Astrocyte (in vitro differentiated cells and primary cell): ENCODE measurements at regions not wholly inside any gene's neighbourhood (a gene's known extent, or its start where the extent isn't known, plus 50 kb on each side); places are given as distances from the start of the nearest gene placed in this dataset.

Experiments used
- DNase-seq: peaks from one replicate; pipeline ENCODE4 v3.0.0-alpha.2; 2010; ENCODE audit warnings: low read depth
- FAIRE-seq: peaks from 2 replicates; lab custom pipeline; 2011; peaks lifted over from hg19 to GRCh38; lab: Jason Lieb, UNC
- H2AFZ ChIP-seq: 2 replicates; pipeline ENCODE4 v1.6.0; 2012; ENCODE audit warnings: low read depth, low read length, inconsistent platforms
- H3K27ac ChIP-seq: 2 replicates; pipeline ENCODE4 v1.5.1; 2011; ENCODE audit warnings: low read depth, low read length, inconsistent platforms
- H3K27me3 ChIP-seq: 2 replicates; pipeline ENCODE4 v1.6.0; 2011; ENCODE audit warnings: low read length, inconsistent platforms; ENCODE audit not compliant: insufficient read depth
- H3K36me3 ChIP-seq: 2 replicates; pipeline ENCODE4 v1.5.1; 2011; ENCODE audit warnings: low read length, inconsistent platforms; ENCODE audit not compliant: insufficient read depth
- H3K4me1 ChIP-seq: 2 replicates; pipeline ENCODE4 v1.5.1; 2011; ENCODE audit warnings: low read length, inconsistent platforms; ENCODE audit not compliant: insufficient read depth
- H3K4me2 ChIP-seq: 2 replicates; pipeline ENCODE4 v1.6.0; 2012; ENCODE audit warnings: low read length, inconsistent platforms
- H3K4me3 ChIP-seq: 2 replicates; pipeline ENCODE4 v1.5.1; 2011; ENCODE audit warnings: low read depth, mild to moderate bottlenecking, low read length, inconsistent platforms; ENCODE audit not compliant: insufficient read depth
- H3K79me2 ChIP-seq: 2 replicates; pipeline ENCODE4 v1.6.0; 2012; ENCODE audit warnings: mild to moderate bottlenecking, low read length, inconsistent platforms; ENCODE audit not compliant: insufficient read depth
- H3K9ac ChIP-seq: 2 replicates; pipeline ENCODE4 v1.6.0; 2012; ENCODE audit warnings: mild to moderate bottlenecking, low read length, inconsistent platforms
- H3K9me3 ChIP-seq: 2 replicates; pipeline ENCODE4 v1.5.1; 2012; ENCODE audit warnings: low read depth, mild to moderate bottlenecking, low read length, inconsistent platforms; ENCODE audit not compliant: insufficient read depth
- H4K20me1 ChIP-seq: 2 replicates; pipeline ENCODE4 v1.6.0; 2012; ENCODE audit warnings: low read length, inconsistent platforms; ENCODE audit not compliant: insufficient read depth
- H3K27ac Mint-ChIP-seq: one replicate; pipeline ENCODE4 v1.8.0; 2021; ENCODE audit warnings: mild to moderate bottlenecking, mixed read lengths; ENCODE audit not compliant: unreplicated experiment
- H3K27me3 Mint-ChIP-seq: one replicate; pipeline ENCODE4 v1.8.0; 2021; ENCODE audit warnings: low read depth, mixed read lengths; ENCODE audit not compliant: unreplicated experiment
- H3K36me3 Mint-ChIP-seq: one replicate; pipeline ENCODE4 v1.8.0; 2021; ENCODE audit warnings: low read depth, mixed read lengths; ENCODE audit not compliant: unreplicated experiment
- H3K4me1 Mint-ChIP-seq: one replicate; pipeline ENCODE4 v1.8.0; 2021; ENCODE audit warnings: low read depth, mixed read lengths; ENCODE audit not compliant: unreplicated experiment
- H3K4me3 Mint-ChIP-seq: one replicate; pipeline ENCODE4 v1.8.0; 2021; ENCODE audit warnings: mild to moderate bottlenecking, moderate library complexity, mixed read lengths; ENCODE audit not compliant: unreplicated experiment
- H3K9me3 Mint-ChIP-seq: one replicate; pipeline ENCODE4 v1.8.0; 2021; ENCODE audit warnings: mild to moderate bottlenecking, mixed read lengths; ENCODE audit not compliant: unreplicated experiment
- EZH2 ChIP-seq: IDR thresholded peaks from 2 replicates; pipeline ENCODE4 v1.6.1; 2012; ENCODE audit warnings: mild to moderate bottlenecking, low read length, inconsistent platforms; ENCODE audit not compliant: insufficient read depth
- TF ChIP-seq, protein P1 (sequence below): IDR thresholded peaks from 2 replicates; pipeline ENCODE4 v1.5.1; 2011; ENCODE audit warnings: low read depth, mild to moderate bottlenecking, inconsistent platforms, low read length, moderate library complexity; ENCODE audit not compliant: insufficient read depth

DNA sequence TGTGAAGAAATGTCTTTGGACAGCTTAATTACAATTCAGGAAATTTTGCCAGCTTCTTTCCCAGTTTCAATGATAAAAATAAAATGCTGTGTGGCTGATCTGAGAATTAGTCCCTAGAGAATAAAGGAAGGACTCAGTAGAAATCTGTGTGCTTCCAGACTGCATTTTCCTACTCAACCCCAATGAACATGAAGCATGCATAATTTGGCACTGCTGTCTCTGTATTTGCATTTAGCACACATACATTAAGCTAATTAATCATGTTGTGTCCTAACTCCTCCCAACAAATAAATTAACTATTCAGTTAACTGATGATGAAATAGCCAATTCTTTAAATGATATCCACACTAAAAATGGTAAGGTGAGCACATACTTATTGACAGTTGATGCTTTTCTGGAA is 380.0 kb upstream of the RORB start:
- TF ChIP-seq, protein P1, sequence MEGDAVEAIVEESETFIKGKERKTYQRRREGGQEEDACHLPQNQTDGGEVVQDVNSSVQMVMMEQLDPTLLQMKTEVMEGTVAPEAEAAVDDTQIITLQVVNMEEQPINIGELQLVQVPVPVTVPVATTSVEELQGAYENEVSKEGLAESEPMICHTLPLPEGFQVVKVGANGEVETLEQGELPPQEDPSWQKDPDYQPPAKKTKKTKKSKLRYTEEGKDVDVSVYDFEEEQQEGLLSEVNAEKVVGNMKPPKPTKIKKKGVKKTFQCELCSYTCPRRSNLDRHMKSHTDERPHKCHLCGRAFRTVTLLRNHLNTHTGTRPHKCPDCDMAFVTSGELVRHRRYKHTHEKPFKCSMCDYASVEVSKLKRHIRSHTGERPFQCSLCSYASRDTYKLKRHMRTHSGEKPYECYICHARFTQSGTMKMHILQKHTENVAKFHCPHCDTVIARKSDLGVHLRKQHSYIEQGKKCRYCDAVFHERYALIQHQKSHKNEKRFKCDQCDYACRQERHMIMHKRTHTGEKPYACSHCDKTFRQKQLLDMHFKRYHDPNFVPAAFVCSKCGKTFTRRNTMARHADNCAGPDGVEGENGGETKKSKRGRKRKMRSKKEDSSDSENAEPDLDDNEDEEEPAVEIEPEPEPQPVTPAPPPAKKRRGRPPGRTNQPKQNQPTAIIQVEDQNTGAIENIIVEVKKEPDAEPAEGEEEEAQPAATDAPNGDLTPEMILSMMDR = no peak
- no peak for TF ChIP-seq EZH2
- no peak overlapping the region for H3K4me2 ChIP-seq
- no peaks in the 10 kb centered on the region for H4K20me1 ChIP-seq
- H3K9ac ChIP-seq = no peak overlapping the region
- no peak overlapping the region for H2AFZ ChIP-seq
- H3K79me2 ChIP-seq = no peaks in the 10 kb centered on the region
- peaks cover 13% of the 10 kb centered on the region for H3K4me1 Mint-ChIP-seq
- no peaks in the 10 kb centered on the region for H3K36me3 Mint-ChIP-seq
- H3K9me3 ChIP-seq = no peaks in the 10 kb centered on the region
- no peak overlapping the region for H3K27ac ChIP-seq
- no peak overlapping the region for H3K4me3 ChIP-seq
- DNase-seq (no peak), FAIRE-seq (no peak)
- H3K27me3 ChIP-seq = no peaks in the 10 kb centered on the region
- no peaks in the 10 kb centered on the region for H3K9me3 Mint-ChIP-seq
- H3K4me3 Mint-ChIP-seq = no peak overlapping the region
- H3K4me1 ChIP-seq = no peaks in the 10 kb centered on the region
- H3K27me3 Mint-ChIP-seq = no peaks in the 10 kb centered on the region
- H3K36me3 ChIP-seq = no peaks in the 10 kb centered on the region
- no peak overlapping the region for H3K27ac Mint-ChIP-seq

DNA sequence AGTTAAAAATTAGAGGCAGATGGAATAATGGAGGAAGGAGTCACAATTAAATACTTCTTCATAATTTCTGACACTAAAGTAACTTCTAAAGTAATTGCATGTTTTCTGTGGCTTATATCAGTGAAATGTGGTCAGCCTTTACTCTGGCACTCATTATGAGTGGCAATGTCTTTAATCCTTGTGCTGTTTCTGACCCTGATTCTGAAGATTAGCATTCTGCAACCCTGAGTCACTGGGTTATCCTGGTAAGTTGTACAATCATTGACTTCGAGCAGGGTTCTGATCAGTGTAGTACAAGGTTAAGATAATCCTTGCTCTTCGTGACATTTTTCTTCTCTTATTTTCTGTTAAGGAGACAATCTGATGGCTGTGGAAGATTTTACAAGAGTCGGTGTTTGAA is 379.4 kb upstream of the RORB start:
- H3K4me2 ChIP-seq = no peak overlapping the region
- H3K36me3 Mint-ChIP-seq = no peaks in the 10 kb centered on the region

DNA sequence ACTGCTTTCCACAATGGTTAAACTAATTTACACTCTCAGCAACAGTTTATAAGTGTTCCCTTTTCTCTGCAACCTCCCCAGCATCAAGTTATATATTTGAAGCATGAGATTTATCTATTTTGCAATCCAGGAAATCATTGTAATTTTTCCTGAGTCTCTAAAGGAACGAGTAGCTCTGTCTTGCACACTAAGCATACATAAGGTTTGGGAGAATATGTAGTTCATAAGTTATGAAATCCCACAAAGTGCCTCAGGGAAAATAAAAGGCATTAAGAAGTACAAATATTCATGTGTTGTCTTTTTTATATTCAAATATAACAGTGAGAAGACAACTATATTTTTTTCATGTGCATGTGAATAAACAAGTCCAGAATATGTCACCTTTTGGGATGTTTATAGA is 377.1 kb upstream of the RORB start:
- Mint-ChIP-seq H3K36me3 (no peaks in the 10 kb centered on the region), H3K27ac (no peak overlapping the region), H3K4me3 (no peak overlapping the region), H3K27me3 (no peaks in the 10 kb centered on the region), H3K9me3 (no peaks in the 10 kb centered on the region), H3K4me1 (peaks cover 13% of the 10 kb centered on the region)
- Histone ChIP-seq H3K27ac (no peak overlapping the region), H3K36me3 (no peaks in the 10 kb centered on the region), H3K27me3 (no peaks in the 10 kb centered on the region), H3K4me2 (no peak overlapping the region), H3K79me2 (no peaks in the 10 kb centered on the region), H3K4me3 (no peak overlapping the region), H4K20me1 (no peaks in the 10 kb centered on the region), H2AFZ (no peak overlapping the region), H3K9ac (no peak overlapping the region), H3K4me1 (no peaks in the 10 kb centered on the region), H3K9me3 (no peaks in the 10 kb centered on the region)
- FAIRE-seq (no peak), DNase-seq (no peak)
- TF ChIP-seq EZH2 = no peak
- TF ChIP-seq, protein P1 = no peak

More for the DNA sequence above, 379.4 kb upstream of the RORB start:
- Histone ChIP-seq H3K36me3 (no peaks in the 10 kb centered on the region), H4K20me1 (no peaks in the 10 kb centered on the region), H3K4me1 (no peaks in the 10 kb centered on the region), H3K27ac (no peak overlapping the region), H3K27me3 (no peaks in the 10 kb centered on the region), H2AFZ (no peak overlapping the region), H3K4me3 (no peak overlapping the region), H3K9me3 (no peaks in the 10 kb centered on the region), H3K9ac (no peak overlapping the region), H3K79me2 (no peaks in the 10 kb centered on the region)
- Mint-ChIP-seq H3K4me3 (no peak overlapping the region), H3K27ac (no peak overlapping the region), H3K9me3 (no peaks in the 10 kb centered on the region), H3K27me3 (no peaks in the 10 kb centered on the region), H3K4me1 (peaks cover 13% of the 10 kb centered on the region)
- TF ChIP-seq EZH2 = no peak
- TF ChIP-seq, protein P1 = no peak
- FAIRE-seq = no peak
- DNase-seq = peak; percentile 17
